K562 (cell line): ENCODE measurements at regions not wholly inside any gene's neighbourhood (a gene's known extent, or its start where the extent isn't known, plus 50 kb on each side); places are given as distances from the start of the nearest gene placed in this dataset.

ENCODE experiments used
- ATAC-seq: fragments of 200-7000 bp; cut with Tn5 transposase; 3 replicates; pipeline ENCODE4 v1.9.1; 2020; ENCODE audit warnings: moderate library complexity
- BruUV-seq: library from RNA; stranded (reverse); fragments of 400-500 nt; replicated peaks from 2 replicates; lab custom pipeline; 2021; lab: Mats Ljungman, UMichigan
- CTCF ChIA-PET: fragments of 300-600 bp; formaldehyde crosslinking; extraction: SDS; loops from one replicate; lab custom pipeline; 2021; ENCODE audit warnings: low intra/inter-chr PET ratio; lab: Yijun Ruan, JAX
- POLR2A ChIA-PET: fragments of 300-600, 350-650 bp; sonication (Branson Sonifier 250); formaldehyde crosslinking; extraction: SDS; loops from one replicate; lab custom pipeline; 2021; ENCODE audit warnings: antibody characterized with exemption, inconsistent platforms; lab: Yijun Ruan, JAX
- DNase-seq, 4 experiments: peaks; one replicate each; pipeline versions ENCODE4 v3.0.0 to v3.0.0-alpha.2; 2011 to 2018; ENCODE audit warnings: low spot score in 3 of 4, mixed read lengths in 3 of 4; ENCODE audit errors: extremely low read depth in 1 of 4
- FAIRE-seq: peaks from 2 replicates; lab custom pipeline; 2011; peaks lifted over from hg19 to GRCh38; lab: Jason Lieb, UNC
- H2AFZ ChIP-seq: 2 replicates; pipeline ENCODE4 v1.6.0; 2011; ENCODE audit warnings: low read depth, low read length, control low read depth, inconsistent platforms
- H3K27ac ChIP-seq: fragments of 200-600 bp; 3 replicates; pipeline ENCODE4 v1.8.0; 2011; ENCODE audit warnings: low read depth, mild to moderate bottlenecking, control low read depth, inconsistent platforms, low read length, moderate library complexity, mixed read lengths; ENCODE audit errors: extremely low read depth
- H3K27me3 ChIP-seq, 2 experiments: fragments of 300-600 bp in 1 of 2; 2 replicates in 1 of 2; 3 replicates in 1 of 2; pipeline versions ENCODE4 v1.6.0 to v1.8.0; 2011; ENCODE audit warnings: inconsistent platforms in 2 of 2, low read length in 2 of 2, mild to moderate bottlenecking in 1 of 2, mixed read lengths in 1 of 2, moderate library complexity in 1 of 2; ENCODE audit not compliant: control insufficient read depth in 2 of 2, insufficient read depth in 2 of 2
- H3K36me3 ChIP-seq: fragments of 300-600 bp; 3 replicates; pipeline ENCODE4 v1.8.0; 2011; ENCODE audit warnings: mild to moderate bottlenecking, low read length, inconsistent platforms; ENCODE audit not compliant: control insufficient read depth, insufficient read depth
- H3K4me1 ChIP-seq, 2 experiments: fragments of 200-600 bp in 1 of 2; replicated peaks in 1 of 2; 2 replicates in 1 of 2; 3 replicates in 1 of 2; pipeline versions ENCODE4 v1.5.1 to v1.8.0; 2011; ENCODE audit warnings: inconsistent platforms in 2 of 2, low read length in 2 of 2, mild to moderate bottlenecking in 1 of 2, mixed read lengths in 1 of 2, moderate library complexity in 1 of 2; ENCODE audit not compliant: control insufficient read depth in 2 of 2, insufficient read depth in 2 of 2
- H3K4me2 ChIP-seq: 2 replicates; pipeline ENCODE4 v1.6.1; 2011; ENCODE audit warnings: low read length, control low read depth, inconsistent platforms, mixed read lengths; ENCODE audit not compliant: insufficient read depth
- H3K4me3 ChIP-seq: fragments of 200-600 bp; sonication (generic), shearing (Covaris generic); 2 replicates; pipeline ENCODE4 v1.5.1; 2016; ENCODE audit warnings: control low read depth, inconsistent platforms
- H3K79me2 ChIP-seq: fragments of 200-600 bp; 3 replicates; pipeline ENCODE4 v1.8.0; 2011; ENCODE audit warnings: low read length, inconsistent platforms; ENCODE audit not compliant: control insufficient read depth, insufficient read depth
- H3K9ac ChIP-seq, 2 experiments: 2 replicates each; pipeline versions ENCODE4 v1.6.0 to v1.6.1; 2011; ENCODE audit warnings: low read depth in 2 of 2, low read length in 2 of 2, control low read depth in 1 of 2, inconsistent platforms in 1 of 2, mild to moderate bottlenecking in 1 of 2, mixed read lengths in 1 of 2; ENCODE audit not compliant: insufficient read depth in 1 of 2
- H3K9me1 ChIP-seq: one replicate; pipeline ENCODE4 v1.6.0; 2011; ENCODE audit warnings: inconsistent platforms, mild to moderate bottlenecking, low read length, moderate library complexity; ENCODE audit not compliant: control insufficient read depth, insufficient read depth
- H3K9me3 ChIP-seq: replicated peaks from 2 replicates; pipeline ENCODE4 v1.5.1; 2011; ENCODE audit warnings: low read depth, low read length, inconsistent platforms; ENCODE audit not compliant: control insufficient read depth, insufficient read depth
- H4K20me1 ChIP-seq: replicated peaks from 2 replicates; pipeline ENCODE4 v1.6.1; 2011; ENCODE audit warnings: low read length, inconsistent platforms, mixed read lengths; ENCODE audit not compliant: control insufficient read depth, insufficient read depth
- BDP1 ChIP-seq: IDR thresholded peaks from 3 replicates; pipeline ENCODE4 v1.6.1; 2011; ENCODE audit not compliant: insufficient read length, insufficient read depth
- CAMTA2 ChIP-seq: fragments of 250-450 bp; sonication (Bioruptor Pico); conservative IDR thresholded peaks from 2 replicates; pipeline ENCODE4 v1.5.1; 2022
- CBX3 ChIP-seq, 2 experiments: IDR thresholded peaks; 1 replicate in 1 of 2; 2 replicates in 1 of 2; pipeline ENCODE4 v1.6.1; 2012; ENCODE audit warnings: inconsistent platforms in 2 of 2, low read length in 2 of 2, borderline replicate concordance in 1 of 2, control low read depth in 1 of 2
- GABPB1 ChIP-seq: sonication (generic); formaldehyde crosslinking; IDR thresholded peaks from 2 replicates; pipeline ENCODE4 v1.8.0; 2022; ENCODE audit warnings: mild to moderate bottlenecking, missing genetic modification reagents
- KAT8 ChIP-seq: fragments of 450-650 bp; IDR thresholded peaks from 2 replicates; pipeline ENCODE4 v1.6.1; 2016; ENCODE audit warnings: low read depth, mild to moderate bottlenecking
- MEF2D ChIP-seq: conservative IDR thresholded peaks from 2 replicates; pipeline ENCODE4 v1.6.1; 2016; ENCODE audit warnings: low read depth, missing genetic modification characterization, missing compliant biosample characterization
- NFYB ChIP-seq: IDR thresholded peaks from 2 replicates; pipeline ENCODE4 v1.6.1; 2011; ENCODE audit warnings: mild to moderate bottlenecking, moderate library complexity; ENCODE audit not compliant: insufficient read length; ENCODE audit errors: extremely low read depth
- POLR2B ChIP-seq: fragments of 450-650 bp; IDR thresholded peaks from 2 replicates; pipeline ENCODE4 v1.6.1; 2018; ENCODE audit warnings: low read depth; ENCODE audit not compliant: partially characterized antibody
- SLC30A9 ChIP-seq: fragments of 250-450 bp; sonication (Bioruptor Pico); IDR thresholded peaks from 2 replicates; pipeline ENCODE4 v1.8.0; 2022; ENCODE audit warnings: mild to moderate bottlenecking, moderate library complexity
- TBL1XR1 ChIP-seq, 2 experiments: IDR thresholded peaks; 2 replicates each; pipeline ENCODE4 v1.6.1; 2012; ENCODE audit warnings: improper control_type of control experiment in 2 of 2, low read length in 2 of 2, mild to moderate bottlenecking in 1 of 2
- ZNF140 ChIP-seq: fragments of 250-450 bp; sonication (Bioruptor Pico); IDR thresholded peaks from 2 replicates; pipeline ENCODE4 v1.8.0; 2021; ENCODE audit warnings: moderate library complexity, mild to moderate bottlenecking, inconsistent platforms
- ZNF239 ChIP-seq: fragments of 250-450 bp; sonication (Bioruptor Pico); IDR thresholded peaks from 2 replicates; pipeline ENCODE4 v1.4.0; 2020; ENCODE audit warnings: mild to moderate bottlenecking
- ZSCAN32 ChIP-seq: fragments of 450-650 bp; formaldehyde crosslinking; IDR thresholded peaks from 2 replicates; pipeline ENCODE4 v1.4.0; 2020; ENCODE audit warnings: mild to moderate bottlenecking, moderate library complexity
- WGBS: fragments of 100-300 bp; shearing (Covaris generic); methylation state at CpG from one replicate; pipeline ENCODE4 v1.1.6; 2016; ENCODE audit warnings: low coverage, mixed read lengths; ENCODE audit not compliant: insufficient coverage; ENCODE audit errors: missing lambda C conversion rate; 5-methylcytosine and 5-hydroxymethylcytosine counted together
- in situ Hi-C: fragments of 300-500 bp; cut with MboI; formaldehyde crosslinking; loops from 4 replicates; pipeline ENCODE4 v1.15.0; 2018; ENCODE audit warnings: inconsistent platforms, mixed read lengths
- intact Hi-C: fragments of 100-400 bp; cut with micrococcal nuclease; formaldehyde crosslinking; loops from 2 replicates; pipeline ENCODE4 v1.14.2; 2022
- TF ChIP-seq, protein P1 (sequence below): IDR thresholded peaks from 2 replicates; pipeline ENCODE4 v1.6.1; 2011; ENCODE audit warnings: borderline replicate concordance, low read depth, mild to moderate bottlenecking, moderate library complexity, low read length; ENCODE audit not compliant: insufficient read depth, poor library complexity, severe bottlenecking
- TF ChIP-seq, protein P2 (sequence below): fragments of 450-650 bp; IDR thresholded peaks from 2 replicates; pipeline ENCODE4 v1.6.1; 2014; ENCODE audit warnings: low read depth, mild to moderate bottlenecking, moderate library complexity, borderline replicate concordance

GRCh38 chr10:53687800-53688199, 915.2 kb upstream of the MBL2 start:
- in situ Hi-C loops (no loop called here), intact Hi-C loops (no loop called here)
- no peaks in the 10 kb centered on the region for H3K36me3 ChIP-seq
- no TSS peak for BruUV-seq
- no peak for TF ChIP-seq CAMTA2 (CRISPR knock-in tag)
- no peak for TF ChIP-seq MEF2D (tag)
- TF ChIP-seq POLR2B = no peak
- no peak for TF ChIP-seq ZSCAN32
- no peak overlapping the region for H3K4me3 ChIP-seq
- POLR2A ChIA-PET = no interaction called here
- DNase-seq = no peak
- no peak overlapping the region for H3K4me2 ChIP-seq
- CTCF ChIA-PET = no interaction called here
- no peak for FAIRE-seq
- no peaks in the 10 kb centered on the region for H4K20me1 ChIP-seq
- H3K27me3 ChIP-seq = no peaks in the 10 kb centered on the region
- no peak overlapping the region for H3K27ac ChIP-seq
- ATAC-seq = no peak
- H2AFZ ChIP-seq = no peak overlapping the region
- no peaks in the 10 kb centered on the region for H3K4me1 ChIP-seq
- no peaks in the 10 kb centered on the region for H3K9me1 ChIP-seq
- no peak overlapping the region for H3K9ac ChIP-seq
- no peaks in the 10 kb centered on the region; the same call in 1 of the 2 replicates for H3K9me3 ChIP-seq
- H3K79me2 ChIP-seq = no peaks in the 10 kb centered on the region
- WGBS = 0% methylated on average over 1 of the region's 1 CpG

DNA sequence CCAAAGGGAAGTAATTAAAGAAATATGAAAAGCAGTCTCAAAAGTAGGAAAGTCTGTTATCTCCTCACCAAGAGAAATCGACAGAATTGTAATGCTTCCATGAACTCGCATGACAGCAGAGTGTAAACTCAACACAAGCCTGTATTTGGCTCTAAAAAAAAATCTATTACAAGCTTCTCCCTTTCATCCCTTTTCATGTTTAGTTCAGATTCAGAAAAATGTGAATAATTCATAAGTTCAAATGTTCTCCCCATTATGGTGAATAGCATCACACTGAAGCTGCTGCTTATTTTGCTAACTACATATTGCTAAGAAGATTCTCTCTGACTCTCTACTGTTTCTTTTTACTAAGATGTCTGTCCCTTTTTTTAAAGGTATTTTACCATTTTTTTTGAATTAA, 910.3 kb upstream of the MBL2 start:
- Histone ChIP-seq H3K4me3 (no peak overlapping the region), H4K20me1 (no peaks in the 10 kb centered on the region), H3K9me3 (no peaks in the 10 kb centered on the region; the same call in 1 of the 2 replicates), H3K9ac (no peak overlapping the region), H3K9me1 (no peaks in the 10 kb centered on the region), H3K4me2 (no peak overlapping the region), H3K36me3 (no peaks in the 10 kb centered on the region), H3K27ac (no peak overlapping the region), H3K4me1 (no peaks in the 10 kb centered on the region), H3K27me3 (no peaks in the 10 kb centered on the region), H3K79me2 (no peaks in the 10 kb centered on the region), H2AFZ (no peak overlapping the region)
- intact Hi-C loops = no loop called here
- in situ Hi-C loops = no loop called here
- ChIA-PET POLR2A (no interaction called here), CTCF (no interaction called here)
- WGBS = 0% methylated on average over 2 of the region's 2 CpGs
- no peak for FAIRE-seq
- no TSS peak for BruUV-seq
- DNase-seq = no peak
- no peak for ATAC-seq
- no peak for TF ChIP-seq SLC30A9 (CRISPR knock-in tag)
- no peak for TF ChIP-seq BDP1
- TF ChIP-seq, protein P1, sequence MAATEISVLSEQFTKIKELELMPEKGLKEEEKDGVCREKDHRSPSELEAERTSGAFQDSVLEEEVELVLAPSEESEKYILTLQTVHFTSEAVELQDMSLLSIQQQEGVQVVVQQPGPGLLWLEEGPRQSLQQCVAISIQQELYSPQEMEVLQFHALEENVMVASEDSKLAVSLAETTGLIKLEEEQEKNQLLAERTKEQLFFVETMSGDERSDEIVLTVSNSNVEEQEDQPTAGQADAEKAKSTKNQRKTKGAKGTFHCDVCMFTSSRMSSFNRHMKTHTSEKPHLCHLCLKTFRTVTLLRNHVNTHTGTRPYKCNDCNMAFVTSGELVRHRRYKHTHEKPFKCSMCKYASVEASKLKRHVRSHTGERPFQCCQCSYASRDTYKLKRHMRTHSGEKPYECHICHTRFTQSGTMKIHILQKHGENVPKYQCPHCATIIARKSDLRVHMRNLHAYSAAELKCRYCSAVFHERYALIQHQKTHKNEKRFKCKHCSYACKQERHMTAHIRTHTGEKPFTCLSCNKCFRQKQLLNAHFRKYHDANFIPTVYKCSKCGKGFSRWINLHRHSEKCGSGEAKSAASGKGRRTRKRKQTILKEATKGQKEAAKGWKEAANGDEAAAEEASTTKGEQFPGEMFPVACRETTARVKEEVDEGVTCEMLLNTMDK = no peak
- no peak for TF ChIP-seq ZNF239 (CRISPR knock-in tag)
- TF ChIP-seq ZNF140 (CRISPR knock-in tag) = no peak
- no peak for TF ChIP-seq GABPB1 (CRISPR knock-in tag)
- TF ChIP-seq TBL1XR1 (IDR thresholded peaks at IDR 0.05; ENCODE audit: low read length in 2 of 2) = no peak
- TF ChIP-seq, protein P2, sequence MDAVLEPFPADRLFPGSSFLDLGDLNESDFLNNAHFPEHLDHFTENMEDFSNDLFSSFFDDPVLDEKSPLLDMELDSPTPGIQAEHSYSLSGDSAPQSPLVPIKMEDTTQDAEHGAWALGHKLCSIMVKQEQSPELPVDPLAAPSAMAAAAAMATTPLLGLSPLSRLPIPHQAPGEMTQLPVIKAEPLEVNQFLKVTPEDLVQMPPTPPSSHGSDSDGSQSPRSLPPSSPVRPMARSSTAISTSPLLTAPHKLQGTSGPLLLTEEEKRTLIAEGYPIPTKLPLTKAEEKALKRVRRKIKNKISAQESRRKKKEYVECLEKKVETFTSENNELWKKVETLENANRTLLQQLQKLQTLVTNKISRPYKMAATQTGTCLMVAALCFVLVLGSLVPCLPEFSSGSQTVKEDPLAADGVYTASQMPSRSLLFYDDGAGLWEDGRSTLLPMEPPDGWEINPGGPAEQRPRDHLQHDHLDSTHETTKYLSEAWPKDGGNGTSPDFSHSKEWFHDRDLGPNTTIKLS = no peak
- no peak for TF ChIP-seq CBX3 (IDR thresholded peaks at IDR 0.05; ENCODE audit: borderline replicate concordance in 1 of 2, low read length in 2 of 2)
- no peak for TF ChIP-seq NFYB
- no peak for TF ChIP-seq KAT8
